Non-pigmented ciliary epithelial cell (primary cell): ENCODE measurements at regions not wholly inside any gene's neighbourhood (a gene's known extent, or its start where the extent isn't known, plus 50 kb on each side); places are given as distances from the start of the nearest gene placed in this dataset.

Experiments used
- DNase-seq: peaks from one replicate; pipeline ENCODE4 v3.0.0-alpha.2; 2010; ENCODE audit warnings: low read depth

GRCh38 chr10:61188101-61188500 lies 244.1 kb upstream of the RHOBTB1 start:
- DNase-seq: no peak

- no peak for DNase-seq
Measured at GRCh38 chr10:61187601-61188000, 243.6 kb upstream of the RHOBTB1 start.

GRCh38 chr10:61186408-61186807 lies 242.4 kb upstream of the RHOBTB1 start:
- DNase-seq: no peak

- no peak for DNase-seq
Measured at GRCh38 chr10:61184429-61184828, 240.4 kb upstream of the RHOBTB1 start.

GRCh38 chr10:61183967-61184366 lies 240.0 kb upstream of the RHOBTB1 start:
- no peak for DNase-seq

GRCh38 chr10:61181832-61182231 lies 237.8 kb upstream of the RHOBTB1 start:
- DNase-seq: no peak

GRCh38 chr10:61179771-61180170 lies 235.8 kb upstream of the RHOBTB1 start:
- DNase-seq: no peak

- no peak for DNase-seq
Measured at GRCh38 chr10:61176424-61176823, 232.4 kb upstream of the RHOBTB1 start.

GRCh38 chr10:61175316-61175715 lies 231.3 kb upstream of the RHOBTB1 start:
- DNase-seq: no peak

GRCh38 chr10:61173450-61173849 lies 229.5 kb upstream of the RHOBTB1 start:
- DNase-seq: no peak

- DNase-seq: no peak
Measured at GRCh38 chr10:61172182-61172926, 228.4 kb upstream of the RHOBTB1 start.

GRCh38 chr10:61170594-61170993 lies 226.6 kb upstream of the RHOBTB1 start:
- no peak for DNase-seq

GRCh38 chr10:61169294-61169693 lies 225.3 kb upstream of the RHOBTB1 start:
- DNase-seq: no peak

- no peak for DNase-seq
Measured at GRCh38 chr10:61166489-61166888, 222.5 kb upstream of the RHOBTB1 start.

- no peak for DNase-seq
Measured at GRCh38 chr10:61166065-61166464, 222.1 kb upstream of the RHOBTB1 start.

- DNase-seq: no peak
Measured at GRCh38 chr10:61164458-61165160, 220.6 kb upstream of the RHOBTB1 start.

GRCh38 chr10:61163403-61163802 lies 219.4 kb upstream of the RHOBTB1 start:
- DNase-seq: no peak

- DNase-seq: no peak
Measured at GRCh38 chr10:61160253-61160652, 216.3 kb upstream of the RHOBTB1 start.

GRCh38 chr10:61159253-61159652 lies 215.3 kb upstream of the RHOBTB1 start:
- no peak for DNase-seq

GRCh38 chr10:61157182-61157581 lies 213.2 kb upstream of the RHOBTB1 start:
- DNase-seq: no peak

- no peak for DNase-seq
Measured at GRCh38 chr10:61153771-61154170, 209.8 kb upstream of the RHOBTB1 start.

GRCh38 chr10:61151059-61151458 lies 207.1 kb upstream of the RHOBTB1 start:
- DNase-seq: no peak

- DNase-seq: no peak
Measured at GRCh38 chr10:61148451-61148850, 204.5 kb upstream of the RHOBTB1 start.

GRCh38 chr10:61142987-61143386 lies 199.0 kb upstream of the RHOBTB1 start:
- no peak for DNase-seq
